ENCODE measurements at regions not wholly inside any gene's neighbourhood (a gene's known extent, or its start where the extent isn't known, plus 50 kb on each side); places are given as distances from the start of the nearest gene placed in this dataset.

- TF ChIP-seq POLR2AphosphoS5 (IDR thresholded peaks at IDR 0.05; ENCODE audit: low read depth, low read length) (no peak), REST (IDR thresholded peaks at IDR 0.05; ENCODE audit: insufficient read depth in 1 of 2, low read depth in 2 of 2, low read length in 2 of 2) (no peak), TAF1 (IDR thresholded peaks at IDR 0.05; ENCODE audit: borderline replicate concordance, insufficient read depth, low read length) (no peak), SIN3A (IDR thresholded peaks at IDR 0.05; ENCODE audit: borderline replicate concordance, insufficient read depth, low read length) (no peak), FOXP2 (optimal IDR thresholded peaks at IDR 0.05; ENCODE audit: borderline replicate concordance, extremely low read depth, extremely low read length, insufficient read depth) (no peak)
These were observed 139.5 kb upstream of the RASGEF1B start for GRCh38 chr4:81611221-81611620.
